Amniotic stem cell (primary cell): ENCODE measurements at regions not wholly inside any gene's neighbourhood (a gene's known extent, or its start where the extent isn't known, plus 50 kb on each side); places are given as distances from the start of the nearest gene placed in this dataset.
"Not testable (repeated sequence)": the region's sequence is repeated elsewhere in the genome, so short reads cannot be mapped to it uniquely, and the experiment has no call there.

Experiments used
- DNase-seq: peaks from one replicate; lab custom pipeline; 2025; lab: John Stamatoyannopoulos, UW

GRCh38 chr2:6139142-6139541 lies 447.0 kb downstream of the SOX11 start:
- no peak for DNase-seq

- DNase-seq, result no peak
These were observed 447.7 kb downstream of the SOX11 start for GRCh38 chr2:6139916-6140315.

GRCh38 chr2:6140509-6140908 lies 448.3 kb downstream of the SOX11 start:
- no peak for DNase-seq

GRCh38 chr2:6143812-6144211 lies 451.6 kb downstream of the SOX11 start:
- DNase-seq, result no peak

- DNase-seq, result not testable (repeated sequence)
These were observed 455.0 kb downstream of the SOX11 start for GRCh38 chr2:6147215-6147614.

GRCh38 chr2:6148882-6149281 lies 456.7 kb downstream of the SOX11 start:
- DNase-seq, result no peak

GRCh38 chr2:6159606-6160005 lies 467.4 kb downstream of the SOX11 start:
- no peak for DNase-seq

GRCh38 chr2:6163932-6164331 lies 471.7 kb downstream of the SOX11 start:
- DNase-seq, result no peak

- no peak for DNase-seq
These were observed 473.0 kb downstream of the SOX11 start for GRCh38 chr2:6164986-6165747.

GRCh38 chr2:6167592-6168138 lies 475.5 kb downstream of the SOX11 start:
- DNase-seq, result no peak

- DNase-seq, result no peak
These were observed 476.3 kb downstream of the SOX11 start for GRCh38 chr2:6168485-6168884.

- no peak for DNase-seq
These were observed 479.1 kb downstream of the SOX11 start for GRCh38 chr2:6171294-6171693.

GRCh38 chr2:6177811-6178210 lies 485.6 kb downstream of the SOX11 start:
- no peak for DNase-seq

GRCh38 chr2:6181525-6181924 lies 489.3 kb downstream of the SOX11 start:
- DNase-seq, result no peak

GRCh38 chr2:6181926-6182325 lies 489.7 kb downstream of the SOX11 start:
- DNase-seq, result no peak

GRCh38 chr2:6183226-6183625 lies 491.0 kb downstream of the SOX11 start:
- DNase-seq, result no peak

- DNase-seq, result no peak
These were observed 492.5 kb downstream of the SOX11 start for GRCh38 chr2:6184532-6185292.

GRCh38 chr2:6186332-6187151 lies 494.4 kb downstream of the SOX11 start:
- DNase-seq, result no peak

GRCh38 chr2:6196449-6196848 lies 504.3 kb downstream of the SOX11 start:
- DNase-seq, result no peak

- DNase-seq, result not testable (repeated sequence)
These were observed 506.3 kb downstream of the SOX11 start for GRCh38 chr2:6198370-6198919.

- DNase-seq, result no peak
These were observed 510.6 kb downstream of the SOX11 start for GRCh38 chr2:6202756-6203155.
